ENCODE measurements at regions not wholly inside any gene's neighbourhood (a gene's known extent, or its start where the extent isn't known, plus 50 kb on each side); places are given as distances from the start of the nearest gene placed in this dataset.

DNA sequence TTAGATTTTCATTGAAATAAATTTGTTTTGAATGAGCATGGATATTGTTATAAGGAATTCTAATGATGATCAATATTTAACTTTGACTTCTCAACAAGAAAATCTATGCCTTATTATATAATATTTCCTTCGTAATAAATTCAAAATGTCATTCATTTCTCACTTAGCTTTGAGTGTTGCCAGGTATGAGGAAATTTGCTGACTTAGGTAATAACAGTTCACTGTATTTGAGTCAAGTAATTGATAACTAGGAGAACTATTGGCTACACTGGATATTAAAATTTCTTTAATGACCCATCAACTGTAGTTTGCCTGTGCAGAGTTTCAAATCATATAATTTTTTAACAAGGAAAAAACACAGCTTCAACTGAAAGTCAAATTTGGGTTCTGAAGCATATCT is 746.6 kb downstream of the SLITRK5 start:
- ATAC-seq (no peak), DNase-seq (ENCODE audit: low spot score) (no peak)
- no peak overlapping the region for H3K4me3 Mint-ChIP-seq
- ChIA-PET POLR2A (no interaction called here), CTCF (no interaction called here)
- no peak overlapping the region for H3K27ac Mint-ChIP-seq
- no peaks in the 10 kb centered on the region for H3K27me3 Mint-ChIP-seq (ENCODE audit: low read depth)
- peaks cover 4% of the 10 kb centered on the region for H3K9me3 Mint-ChIP-seq
- H3K36me3 Mint-ChIP-seq: peaks cover 4% of the 10 kb centered on the region
- peaks cover 9% of the 10 kb centered on the region for H3K4me1 Mint-ChIP-seq
- TF ChIP-seq ZNF121 (CRISPR knock-in tag; IDR thresholded peaks at IDR 0.05): no peak
- no peak for TF ChIP-seq FOXP1 (CRISPR knock-in tag; IDR thresholded peaks at IDR 0.05; ENCODE audit: borderline replicate concordance)
- TF ChIP-seq, protein P1, sequence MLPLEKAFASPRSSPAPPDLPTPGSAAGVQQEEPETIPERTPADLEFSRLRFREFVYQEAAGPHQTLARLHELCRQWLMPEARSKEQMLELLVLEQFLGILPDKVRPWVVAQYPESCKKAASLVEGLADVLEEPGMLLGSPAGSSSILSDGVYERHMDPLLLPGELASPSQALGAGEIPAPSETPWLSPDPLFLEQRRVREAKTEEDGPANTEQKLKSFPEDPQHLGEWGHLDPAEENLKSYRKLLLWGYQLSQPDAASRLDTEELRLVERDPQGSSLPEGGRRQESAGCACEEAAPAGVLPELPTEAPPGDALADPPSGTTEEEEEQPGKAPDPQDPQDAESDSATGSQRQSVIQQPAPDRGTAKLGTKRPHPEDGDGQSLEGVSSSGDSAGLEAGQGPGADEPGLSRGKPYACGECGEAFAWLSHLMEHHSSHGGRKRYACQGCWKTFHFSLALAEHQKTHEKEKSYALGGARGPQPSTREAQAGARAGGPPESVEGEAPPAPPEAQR (CRISPR knock-in tag; IDR thresholded peaks at IDR 0.05): no peak
- no peak for TF ChIP-seq E2F4 (CRISPR knock-in tag; IDR thresholded peaks at IDR 0.05; ENCODE audit: borderline replicate concordance, low read depth)
- no peak for TF ChIP-seq TEAD1 (CRISPR knock-in tag; IDR thresholded peaks at IDR 0.05)
- TF ChIP-seq ARID4B (CRISPR knock-in tag; IDR thresholded peaks at IDR 0.05; ENCODE audit: borderline replicate concordance): no peak
- TF ChIP-seq NR2C2 (CRISPR knock-in tag; IDR thresholded peaks at IDR 0.05): no peak
- no peak for TF ChIP-seq ZNF416 (CRISPR knock-in tag; IDR thresholded peaks at IDR 0.05)
- TF ChIP-seq, protein P2, sequence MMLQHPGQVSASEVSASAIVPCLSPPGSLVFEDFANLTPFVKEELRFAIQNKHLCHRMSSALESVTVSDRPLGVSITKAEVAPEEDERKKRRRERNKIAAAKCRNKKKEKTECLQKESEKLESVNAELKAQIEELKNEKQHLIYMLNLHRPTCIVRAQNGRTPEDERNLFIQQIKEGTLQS (CRISPR knock-in tag; conservative IDR thresholded peaks at IDR 0.05): no peak
- TF ChIP-seq ZNF671 (CRISPR knock-in tag; IDR thresholded peaks at IDR 0.05): no peak

DNA sequence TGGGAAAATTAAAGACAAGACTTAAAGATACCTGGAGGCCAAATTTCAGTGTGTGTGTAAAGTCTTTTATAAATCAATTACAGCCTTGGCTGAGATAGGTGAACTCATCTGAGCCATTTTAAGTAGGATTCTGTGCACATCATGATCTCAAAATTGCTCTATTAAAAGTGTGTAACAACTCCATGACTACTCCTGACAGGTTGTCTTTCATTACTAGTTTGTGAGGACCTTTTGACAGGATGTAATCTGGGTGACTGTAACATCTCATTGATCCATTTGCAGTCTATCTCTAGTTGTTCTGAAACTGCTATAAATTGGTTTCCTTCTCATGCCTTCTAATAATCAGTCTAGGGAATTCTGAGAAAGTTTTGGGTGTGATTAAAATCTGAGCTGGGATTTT is 753.3 kb downstream of the SLITRK5 start:
- POLR2A ChIA-PET: no interaction called here
- ATAC-seq (no peak), DNase-seq (ENCODE audit: low spot score) (no peak)
- CTCF ChIA-PET: no interaction called here
- no peaks in the 10 kb centered on the region for H3K27me3 Mint-ChIP-seq (ENCODE audit: low read depth)
- H3K27ac Mint-ChIP-seq: no peak overlapping the region
- peaks cover 21% of the 10 kb centered on the region for H3K9me3 Mint-ChIP-seq
- H3K4me3 Mint-ChIP-seq: no peak overlapping the region
- H3K36me3 Mint-ChIP-seq: peaks cover 16% of the 10 kb centered on the region
- H3K4me1 Mint-ChIP-seq: no peaks in the 10 kb centered on the region
- TF ChIP-seq NR3C1 (CRISPR knock-in tag; conservative IDR thresholded peaks at IDR 0.05; ENCODE audit: low read depth): no peak

- Mint-ChIP-seq H3K4me1 (no peaks in the 10 kb centered on the region), H3K27me3 (ENCODE audit: low read depth) (no peaks in the 10 kb centered on the region), H3K9me3 (peaks cover 21% of the 10 kb centered on the region), H3K36me3 (peaks cover 16% of the 10 kb centered on the region), H3K4me3 (no peak overlapping the region), H3K27ac (no peak overlapping the region)
- POLR2A ChIA-PET: no interaction called here
- ATAC-seq: no peak
- CTCF ChIA-PET: no interaction called here
- DNase-seq (ENCODE audit: low spot score): no peak
- TF ChIP-seq, protein P3, sequence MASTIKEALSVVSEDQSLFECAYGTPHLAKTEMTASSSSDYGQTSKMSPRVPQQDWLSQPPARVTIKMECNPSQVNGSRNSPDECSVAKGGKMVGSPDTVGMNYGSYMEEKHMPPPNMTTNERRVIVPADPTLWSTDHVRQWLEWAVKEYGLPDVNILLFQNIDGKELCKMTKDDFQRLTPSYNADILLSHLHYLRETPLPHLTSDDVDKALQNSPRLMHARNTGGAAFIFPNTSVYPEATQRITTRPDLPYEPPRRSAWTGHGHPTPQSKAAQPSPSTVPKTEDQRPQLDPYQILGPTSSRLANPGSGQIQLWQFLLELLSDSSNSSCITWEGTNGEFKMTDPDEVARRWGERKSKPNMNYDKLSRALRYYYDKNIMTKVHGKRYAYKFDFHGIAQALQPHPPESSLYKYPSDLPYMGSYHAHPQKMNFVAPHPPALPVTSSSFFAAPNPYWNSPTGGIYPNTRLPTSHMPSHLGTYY (CRISPR knock-in tag; IDR thresholded peaks at IDR 0.05): no peak
- TF ChIP-seq FOXP4 (CRISPR knock-in tag; IDR thresholded peaks at IDR 0.05): no peak
- TF ChIP-seq NR1H2 (CRISPR knock-in tag; IDR thresholded peaks at IDR 0.05): no peak
- no peak for TF ChIP-seq IRF2 (CRISPR knock-in tag; IDR thresholded peaks at IDR 0.05; ENCODE audit: borderline replicate concordance, low read depth)
- no peak for TF ChIP-seq ZBTB21 (CRISPR knock-in tag; IDR thresholded peaks at IDR 0.05; ENCODE audit: borderline replicate concordance)
- no peak for TF ChIP-seq GTF2I (CRISPR knock-in tag; conservative IDR thresholded peaks at IDR 0.05)
- TF ChIP-seq ZNF423 (CRISPR knock-in tag; IDR thresholded peaks at IDR 0.05): no peak
- TF ChIP-seq RORB (CRISPR knock-in tag; IDR thresholded peaks at IDR 0.05): no peak
- TF ChIP-seq NR2C2 (CRISPR knock-in tag; IDR thresholded peaks at IDR 0.05): no peak
- TF ChIP-seq RELA (CRISPR knock-in tag; IDR thresholded peaks at IDR 0.05; ENCODE audit: borderline replicate concordance): no peak
- no peak for TF ChIP-seq E2F4 (CRISPR knock-in tag; IDR thresholded peaks at IDR 0.05; ENCODE audit: borderline replicate concordance, low read depth)
- no peak for TF ChIP-seq ZNF263 (CRISPR knock-in tag; IDR thresholded peaks at IDR 0.05; ENCODE audit: low read depth)
Measured at GRCh38 chr13:88426661-88427060, 755.5 kb downstream of the SLITRK5 start.
